ENCODE measurements at regions not wholly inside any gene's neighbourhood (a gene's known extent, or its start where the extent isn't known, plus 50 kb on each side); places are given as distances from the start of the nearest gene placed in this dataset.

DNA sequence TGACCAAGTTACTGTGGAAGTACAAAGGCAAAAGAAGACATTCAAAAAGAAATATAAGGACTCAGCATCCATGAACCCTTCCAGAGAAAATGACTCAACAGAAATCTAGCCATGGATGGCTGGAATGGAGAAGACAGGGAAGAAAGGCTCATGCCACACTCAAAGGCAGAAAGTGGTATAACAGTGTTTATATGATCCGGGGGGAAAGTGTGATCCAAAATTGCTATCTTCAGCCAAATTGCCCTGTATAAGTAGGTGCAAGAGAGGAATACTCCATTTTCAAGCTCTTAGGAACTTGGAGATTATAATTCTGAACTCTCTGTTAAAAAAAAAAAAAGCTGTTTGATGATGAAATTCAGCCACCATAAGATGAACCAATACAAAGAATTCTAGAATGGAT lies 81.8 kb upstream of the TENM4 start:
- TF ChIP-seq, protein P1, sequence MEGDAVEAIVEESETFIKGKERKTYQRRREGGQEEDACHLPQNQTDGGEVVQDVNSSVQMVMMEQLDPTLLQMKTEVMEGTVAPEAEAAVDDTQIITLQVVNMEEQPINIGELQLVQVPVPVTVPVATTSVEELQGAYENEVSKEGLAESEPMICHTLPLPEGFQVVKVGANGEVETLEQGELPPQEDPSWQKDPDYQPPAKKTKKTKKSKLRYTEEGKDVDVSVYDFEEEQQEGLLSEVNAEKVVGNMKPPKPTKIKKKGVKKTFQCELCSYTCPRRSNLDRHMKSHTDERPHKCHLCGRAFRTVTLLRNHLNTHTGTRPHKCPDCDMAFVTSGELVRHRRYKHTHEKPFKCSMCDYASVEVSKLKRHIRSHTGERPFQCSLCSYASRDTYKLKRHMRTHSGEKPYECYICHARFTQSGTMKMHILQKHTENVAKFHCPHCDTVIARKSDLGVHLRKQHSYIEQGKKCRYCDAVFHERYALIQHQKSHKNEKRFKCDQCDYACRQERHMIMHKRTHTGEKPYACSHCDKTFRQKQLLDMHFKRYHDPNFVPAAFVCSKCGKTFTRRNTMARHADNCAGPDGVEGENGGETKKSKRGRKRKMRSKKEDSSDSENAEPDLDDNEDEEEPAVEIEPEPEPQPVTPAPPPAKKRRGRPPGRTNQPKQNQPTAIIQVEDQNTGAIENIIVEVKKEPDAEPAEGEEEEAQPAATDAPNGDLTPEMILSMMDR (IDR thresholded peaks at IDR 0.05; ENCODE audit: insufficient read depth, missing control alignments), result no peak
- FAIRE-seq (no peak), DNase-seq (ENCODE audit: insufficient read length, low spot score) (no peak)

DNA sequence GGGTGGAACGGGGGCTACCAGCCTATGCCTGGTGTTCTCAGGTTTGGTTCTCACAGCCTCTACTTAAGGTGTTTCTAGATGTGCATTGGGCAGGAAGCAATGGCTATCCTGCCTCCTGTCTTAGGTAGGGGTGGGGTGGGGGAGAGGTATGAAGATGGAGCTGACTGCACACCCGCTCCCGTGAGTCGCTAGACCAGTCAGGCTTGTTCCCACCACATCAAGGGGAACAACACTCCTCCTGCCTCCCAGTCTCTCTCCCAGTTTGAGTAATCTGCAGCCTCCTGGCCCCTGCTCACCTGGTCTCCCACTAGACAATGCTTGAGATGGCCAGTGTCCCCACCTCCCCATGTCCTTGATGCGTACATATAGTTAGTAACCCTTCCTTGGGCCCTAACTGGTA lies 79.3 kb upstream of the TENM4 start:
- DNase-seq (ENCODE audit: insufficient read length, low spot score) (no peak), FAIRE-seq (no peak)
- TF ChIP-seq, protein P1 (IDR thresholded peaks at IDR 0.05; ENCODE audit: insufficient read depth, missing control alignments), result no peak

DNA sequence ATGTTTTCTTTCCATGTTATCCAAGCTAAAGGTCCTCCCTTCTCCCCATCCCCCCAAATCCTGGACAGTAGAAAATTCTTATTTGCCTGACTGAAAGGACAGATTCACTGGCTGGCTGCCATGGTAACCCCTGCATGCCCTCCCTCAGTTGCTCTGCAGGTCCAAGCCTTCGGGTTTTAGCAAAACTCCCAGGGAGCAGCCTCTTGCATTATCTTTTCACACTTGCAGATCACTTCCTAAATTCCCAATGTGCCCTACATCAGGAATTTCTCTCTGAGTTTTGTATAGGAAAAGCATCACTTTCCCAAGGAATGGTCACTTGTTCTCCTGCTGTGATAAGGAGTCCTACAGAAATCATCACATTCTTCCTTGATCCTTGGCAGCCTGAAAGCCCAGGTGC lies 75.0 kb upstream of the TENM4 start:
- DNase-seq (ENCODE audit: insufficient read length, low spot score), result no peak
- no peak for FAIRE-seq
- TF ChIP-seq, protein P1 (IDR thresholded peaks at IDR 0.05; ENCODE audit: insufficient read depth, missing control alignments), result no peak

DNA sequence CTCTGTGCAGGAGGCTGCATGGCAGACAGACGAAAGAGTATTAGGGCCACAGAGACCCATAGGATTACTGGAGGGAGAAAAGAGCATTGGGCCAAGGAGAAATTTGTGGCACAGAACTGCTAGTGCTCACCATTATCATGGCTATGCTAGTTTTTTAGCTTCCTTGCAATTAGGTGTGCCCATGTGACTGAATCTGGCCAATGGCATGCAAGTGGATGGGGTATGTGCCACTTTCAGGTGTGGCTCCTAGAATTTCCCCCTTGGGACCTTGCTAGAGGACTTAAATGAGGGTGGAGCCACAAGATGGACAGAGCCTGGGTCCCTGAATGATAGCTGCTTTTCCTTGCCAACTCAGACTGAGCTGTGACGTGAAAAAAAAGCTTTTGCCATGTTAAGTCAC lies 73.9 kb upstream of the TENM4 start:
- no peak for FAIRE-seq
- TF ChIP-seq, protein P1 (IDR thresholded peaks at IDR 0.05; ENCODE audit: insufficient read depth, missing control alignments), result no peak

DNA sequence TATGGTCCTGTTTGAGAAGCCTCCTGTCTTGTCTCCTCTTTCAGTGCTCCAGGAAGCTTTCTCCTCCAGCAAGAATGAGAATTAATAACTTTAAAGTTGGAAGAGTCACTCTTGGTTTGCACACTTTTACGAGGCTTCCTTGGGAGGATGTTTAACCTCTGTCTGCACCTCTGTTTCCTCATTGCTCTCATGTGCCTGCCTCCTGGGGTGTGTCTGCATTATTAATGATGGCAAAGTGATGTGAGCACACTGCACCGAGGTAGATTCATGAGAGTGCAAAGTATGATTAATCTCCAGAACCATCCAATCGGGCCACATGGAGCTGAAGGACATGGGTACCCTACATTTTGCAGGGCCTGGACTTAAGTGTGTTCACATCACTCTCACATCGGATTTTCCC lies 73.5 kb upstream of the TENM4 start:
- FAIRE-seq (no peak), DNase-seq (ENCODE audit: insufficient read length, low spot score) (no peak)
- TF ChIP-seq, protein P1 (IDR thresholded peaks at IDR 0.05; ENCODE audit: insufficient read depth, missing control alignments), result no peak

More for the DNA sequence above, 73.9 kb upstream of the TENM4 start:
- DNase-seq (ENCODE audit: insufficient read length, low spot score), result no peak

DNA sequence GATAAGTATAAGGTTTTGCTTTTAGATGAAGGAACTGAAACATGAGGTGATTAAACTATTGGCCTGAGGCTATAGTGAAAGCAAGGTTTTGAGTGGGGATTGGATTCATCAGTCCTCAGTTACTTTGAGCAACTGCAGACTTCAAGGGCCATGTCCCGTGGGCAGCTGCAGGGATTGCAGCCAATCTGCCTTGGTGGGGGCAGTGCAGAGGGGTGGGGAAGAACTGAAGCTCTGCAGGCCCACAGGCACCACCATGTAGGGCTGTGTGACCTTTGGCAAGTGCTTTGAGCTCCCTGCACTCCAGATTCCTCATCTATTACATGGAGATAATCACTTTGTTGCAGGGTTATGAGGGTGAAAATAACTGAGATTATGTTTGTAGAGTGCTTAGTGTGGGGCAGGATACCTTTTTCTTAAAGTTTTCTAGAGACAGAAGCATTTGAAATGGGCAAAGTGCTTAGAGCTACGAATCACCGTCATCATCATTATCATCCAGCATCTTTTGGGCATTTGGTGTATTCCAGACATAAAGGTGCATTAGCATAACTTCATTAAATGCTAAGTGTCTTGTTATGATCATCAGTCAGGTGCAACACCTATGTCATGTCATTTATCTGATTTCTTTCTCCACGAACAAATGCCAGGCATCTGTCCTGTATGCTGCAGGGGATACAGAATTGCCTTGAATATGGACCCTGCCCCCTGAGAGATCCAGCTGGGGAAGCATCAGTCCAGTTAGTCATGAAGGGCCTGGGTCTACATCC lies 72.1 kb upstream of the TENM4 start:
- TF ChIP-seq, protein P1 (IDR thresholded peaks at IDR 0.05; ENCODE audit: insufficient read depth, missing control alignments), result no peak
- no peak for FAIRE-seq

DNA sequence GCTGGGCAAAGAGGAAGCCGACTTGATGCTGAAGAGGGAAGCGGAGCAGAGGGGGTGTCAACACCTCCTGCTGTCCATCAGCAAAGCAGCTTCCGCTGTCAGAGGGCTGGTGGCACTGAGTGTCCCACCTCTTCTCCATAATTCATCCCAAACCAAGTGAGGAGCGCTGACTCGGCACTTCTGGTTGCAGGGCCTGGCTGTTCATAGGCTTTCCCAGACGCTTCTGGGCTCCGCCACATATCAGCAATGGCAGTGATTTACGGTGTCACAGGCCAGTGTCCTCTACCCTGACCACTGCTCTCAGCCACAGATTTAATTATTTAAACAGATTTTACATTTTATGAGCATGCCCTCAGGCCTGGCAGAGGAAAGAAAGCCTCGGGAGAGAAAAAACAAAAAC lies 70.1 kb upstream of the TENM4 start:
- TF ChIP-seq, protein P1 (IDR thresholded peaks at IDR 0.05; ENCODE audit: insufficient read depth, missing control alignments), result no peak
- FAIRE-seq, result no peak

More for the DNA sequence above, 72.1 kb upstream of the TENM4 start:
- DNase-seq (ENCODE audit: insufficient read length, low spot score), result no peak

More for the DNA sequence above, 70.1 kb upstream of the TENM4 start:
- DNase-seq (ENCODE audit: insufficient read length, low spot score), result no peak
